Activated naive CD4-positive, alpha-beta T cell treated with anti-CD3 and anti-CD28 coated beads, Interleukin-2, amount 10 ng/mL, durations not matched to agents 7 days and 5 days (primary cell): ENCODE measurements at regions not wholly inside any gene's neighbourhood (a gene's known extent, or its start where the extent isn't known, plus 50 kb on each side); places are given as distances from the start of the nearest gene placed in this dataset.
A peak's percentile ranks its signal among the peaks of the same experiment; 100 is the strongest.

ENCODE experiments used
- CTCF ChIA-PET: fragments of 350-600 bp; sonication (Branson Sonifier 250); formaldehyde crosslinking; loops from one replicate; lab custom pipeline; 2021; ENCODE audit warnings: antibody characterized with exemption; lab: Charles Lee
- DNase-seq: peaks from one replicate; pipeline ENCODE4 v3.0.0-alpha.2; 2020
- H3K27ac Mint-ChIP-seq: one replicate; pipeline ENCODE4 v1.8.0; 2021; ENCODE audit warnings: mild to moderate bottlenecking, moderate library complexity, mixed read lengths
- H3K27me3 Mint-ChIP-seq: one replicate; pipeline ENCODE4 v1.8.0; 2021; ENCODE audit warnings: mild to moderate bottlenecking, mixed read lengths
- H3K36me3 Mint-ChIP-seq: one replicate; pipeline ENCODE4 v1.8.0; 2021; ENCODE audit warnings: mixed read lengths
- H3K4me1 Mint-ChIP-seq: one replicate; pipeline ENCODE4 v1.8.0; 2021; ENCODE audit warnings: mixed read lengths
- H3K4me3 Mint-ChIP-seq: one replicate; pipeline ENCODE4 v1.8.0; 2021; ENCODE audit warnings: mild to moderate bottlenecking, moderate library complexity, mixed read lengths
- H3K9me3 Mint-ChIP-seq: one replicate; pipeline ENCODE4 v1.8.0; 2021; ENCODE audit warnings: mixed read lengths

DNA sequence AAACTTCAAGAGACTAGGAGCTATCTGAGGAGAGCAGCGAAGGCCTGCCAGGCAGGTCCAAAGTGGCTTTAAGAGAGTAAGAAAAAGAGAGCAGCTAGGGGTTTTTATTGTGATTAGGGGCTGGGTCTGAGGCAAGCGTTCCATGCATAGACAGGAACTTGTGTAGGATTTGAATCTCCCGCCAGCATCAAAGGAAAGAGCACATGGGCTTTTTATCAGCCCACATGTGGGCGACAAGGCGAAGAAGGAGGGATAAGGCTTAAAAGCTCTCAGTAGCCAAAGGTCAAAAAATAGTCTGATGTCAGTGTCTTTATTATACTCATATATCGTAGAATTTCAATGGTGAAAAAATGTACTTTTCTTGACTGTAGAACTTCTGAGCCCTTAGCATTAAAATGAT lies 178.5 kb upstream of the TMEFF2 start:
- no peak for DNase-seq
- Mint-ChIP-seq H3K36me3 (no peaks in the 10 kb centered on the region), H3K9me3 (no peaks in the 10 kb centered on the region), H3K4me1 (no peaks in the 10 kb centered on the region), H3K27ac (no peak overlapping the region), H3K27me3 (no peaks in the 10 kb centered on the region), H3K4me3 (no peak overlapping the region)
- CTCF ChIA-PET: no interaction called here

DNA sequence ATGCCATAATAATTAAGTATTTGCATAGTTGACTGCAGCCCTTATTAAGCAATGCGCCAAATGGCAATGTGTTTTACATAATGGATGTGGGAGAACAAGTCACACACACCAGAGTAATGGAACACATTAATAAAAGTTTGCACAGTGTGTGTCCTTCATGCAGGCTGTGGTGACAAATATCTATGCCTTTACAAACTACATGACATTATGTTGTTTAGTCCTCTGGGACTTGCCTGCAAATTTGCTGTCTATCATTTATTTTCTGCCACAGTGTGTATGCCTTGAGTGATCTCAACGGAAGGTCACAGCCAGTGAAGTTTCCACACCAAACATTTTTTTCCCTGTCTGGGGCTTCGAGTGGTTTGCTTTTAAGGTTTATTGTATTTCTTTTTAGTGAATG lies 175.2 kb upstream of the TMEFF2 start:
- no peaks in the 10 kb centered on the region for H3K4me1 Mint-ChIP-seq
- no peak overlapping the region for H3K4me3 Mint-ChIP-seq
- CTCF ChIA-PET: no interaction called here

DNA sequence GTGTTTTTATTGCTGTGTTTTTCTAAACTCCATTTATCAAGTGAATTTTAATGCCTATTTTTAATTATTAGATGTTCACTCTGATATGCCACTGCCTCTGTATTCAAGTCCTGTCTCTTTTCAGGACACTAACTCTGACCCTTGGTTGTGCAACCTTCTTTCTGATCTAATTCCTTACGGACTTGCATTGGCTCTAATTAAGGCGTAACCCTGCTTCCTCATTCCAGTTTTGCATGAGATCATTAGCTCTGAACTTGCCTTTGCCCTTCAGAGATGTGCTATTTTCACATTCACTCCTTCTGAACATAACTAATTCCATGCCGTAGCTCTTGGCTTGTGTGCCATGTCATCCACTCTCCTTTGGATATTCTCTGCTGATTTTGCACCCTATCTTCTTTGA lies 162.5 kb upstream of the TMEFF2 start:
- no peak for DNase-seq
- Mint-ChIP-seq H3K36me3 (no peaks in the 10 kb centered on the region), H3K4me1 (no peaks in the 10 kb centered on the region), H3K4me3 (no peak overlapping the region), H3K9me3 (no peaks in the 10 kb centered on the region), H3K27me3 (no peaks in the 10 kb centered on the region), H3K27ac (no peak overlapping the region)
- CTCF ChIA-PET: no interaction called here

More for the DNA sequence above, 175.2 kb upstream of the TMEFF2 start:
- no peak overlapping the region for H3K27ac Mint-ChIP-seq
- H3K27me3 Mint-ChIP-seq: no peaks in the 10 kb centered on the region
- no peaks in the 10 kb centered on the region for H3K9me3 Mint-ChIP-seq
- no peaks in the 10 kb centered on the region for H3K36me3 Mint-ChIP-seq
- DNase-seq: no peak

DNA sequence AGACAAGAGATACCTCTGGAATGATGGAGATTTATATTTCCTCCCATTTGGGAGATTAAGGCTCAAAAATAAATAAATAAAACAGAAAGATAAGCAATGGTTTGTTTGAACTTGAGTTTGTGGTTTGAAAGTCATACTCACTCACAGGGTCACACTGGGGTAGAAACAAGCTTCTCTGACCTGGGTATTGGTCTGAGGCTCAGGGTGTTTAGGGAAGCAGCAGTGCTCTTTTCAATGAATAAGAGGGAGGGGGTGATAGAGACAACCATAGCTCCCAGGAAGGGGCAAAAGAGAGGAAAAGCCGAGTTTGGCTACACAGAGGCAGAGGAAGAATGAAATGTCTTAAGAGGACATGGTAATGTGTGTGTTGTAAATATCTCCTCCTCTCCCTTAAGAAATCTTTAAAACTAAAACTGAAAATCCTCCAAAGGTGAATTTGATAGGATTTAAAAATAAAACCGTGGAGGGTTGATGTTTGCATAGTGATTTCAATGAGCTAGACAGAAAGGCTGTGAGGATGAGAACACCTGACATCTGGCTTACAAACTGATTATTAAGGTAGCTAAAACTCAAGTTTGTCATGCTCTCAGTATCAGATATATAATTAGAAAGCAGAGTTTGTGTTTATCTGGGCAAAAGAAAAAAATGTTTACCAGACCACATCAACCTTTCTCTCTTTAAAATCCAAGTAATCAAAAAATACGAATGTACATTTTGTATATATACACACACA lies 159.9 kb upstream of the TMEFF2 start:
- H3K27me3 Mint-ChIP-seq: no peaks in the 10 kb centered on the region
- no peaks in the 10 kb centered on the region for H3K9me3 Mint-ChIP-seq
- H3K27ac Mint-ChIP-seq: no peak overlapping the region
- H3K4me3 Mint-ChIP-seq: no peak overlapping the region
- CTCF ChIA-PET: no interaction called here
- H3K4me1 Mint-ChIP-seq: no peaks in the 10 kb centered on the region
- DNase-seq: no peak
- H3K36me3 Mint-ChIP-seq: no peaks in the 10 kb centered on the region

DNA sequence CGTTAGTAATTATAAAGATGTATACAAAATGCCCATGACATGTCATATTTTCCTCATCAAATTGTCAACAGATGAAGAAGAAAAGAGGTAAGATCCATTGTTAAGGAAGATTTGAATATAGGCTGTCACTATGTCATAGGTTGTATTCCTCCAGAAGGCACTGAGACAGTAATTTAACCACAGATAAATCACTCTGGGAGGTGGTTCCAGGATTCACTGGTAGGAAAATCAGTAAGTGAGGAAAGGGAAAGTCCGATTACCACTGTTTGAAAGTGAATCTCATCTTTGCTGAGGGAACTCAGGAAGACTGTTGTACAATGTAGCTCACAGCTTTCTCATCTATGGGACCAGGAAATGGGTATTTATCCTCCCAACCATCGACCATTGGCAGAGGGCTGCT lies 152.8 kb upstream of the TMEFF2 start:
- Mint-ChIP-seq H3K27ac (no peak overlapping the region), H3K4me3 (no peak overlapping the region), H3K4me1 (no peaks in the 10 kb centered on the region), H3K27me3 (no peaks in the 10 kb centered on the region), H3K9me3 (no peaks in the 10 kb centered on the region), H3K36me3 (no peaks in the 10 kb centered on the region)
- CTCF ChIA-PET: no interaction called here
- DNase-seq: no peak

DNA sequence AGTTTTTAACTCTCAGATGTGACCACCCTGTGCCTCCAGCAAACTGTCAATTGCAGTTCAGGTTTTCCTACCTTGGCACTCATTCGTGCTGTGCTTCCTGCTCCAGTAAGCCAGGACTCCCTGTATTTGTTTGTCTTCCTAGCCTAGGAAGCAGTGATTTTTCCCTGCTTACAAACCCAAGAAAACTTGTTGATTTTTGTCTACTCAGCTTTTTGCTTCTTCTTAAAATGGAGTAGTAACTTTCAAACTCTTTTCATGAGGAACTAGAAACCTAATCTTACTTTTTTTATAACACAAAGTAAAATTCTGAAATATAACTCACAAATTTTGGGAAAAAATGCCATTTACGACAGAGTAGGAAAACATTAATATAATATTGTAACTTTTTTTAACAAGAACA lies 150.6 kb upstream of the TMEFF2 start:
- H3K27me3 Mint-ChIP-seq: no peaks in the 10 kb centered on the region
- H3K4me3 Mint-ChIP-seq: no peak overlapping the region
- H3K4me1 Mint-ChIP-seq: no peaks in the 10 kb centered on the region
- H3K36me3 Mint-ChIP-seq: no peaks in the 10 kb centered on the region
- CTCF ChIA-PET: no interaction called here
- H3K27ac Mint-ChIP-seq: no peak overlapping the region
- DNase-seq: no peak
- H3K9me3 Mint-ChIP-seq: no peaks in the 10 kb centered on the region

DNA sequence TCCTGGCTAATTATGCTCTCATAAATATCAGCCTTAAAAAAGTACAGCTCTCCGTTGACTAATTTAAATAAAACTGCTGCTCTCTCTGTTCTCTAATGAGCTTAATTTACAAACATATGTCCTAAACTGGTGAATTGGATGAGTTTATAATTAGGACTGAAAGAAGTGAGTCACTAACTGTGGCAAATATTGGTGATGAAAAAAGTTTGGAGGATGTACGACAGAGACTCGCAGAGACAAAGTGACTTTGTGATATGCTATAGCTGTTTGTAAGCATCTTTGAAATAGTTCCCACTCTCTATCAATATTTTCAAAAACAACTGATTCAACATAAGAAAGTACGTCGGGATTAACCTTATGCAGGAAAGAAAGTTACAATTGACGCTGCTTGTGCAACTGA lies 138.9 kb upstream of the TMEFF2 start:
- no peak for DNase-seq
- Mint-ChIP-seq H3K27me3 (no peaks in the 10 kb centered on the region), H3K4me1 (no peaks in the 10 kb centered on the region), H3K36me3 (no peaks in the 10 kb centered on the region), H3K27ac (no peak overlapping the region), H3K4me3 (no peak overlapping the region), H3K9me3 (no peaks in the 10 kb centered on the region)
- CTCF ChIA-PET: no interaction called here

DNA sequence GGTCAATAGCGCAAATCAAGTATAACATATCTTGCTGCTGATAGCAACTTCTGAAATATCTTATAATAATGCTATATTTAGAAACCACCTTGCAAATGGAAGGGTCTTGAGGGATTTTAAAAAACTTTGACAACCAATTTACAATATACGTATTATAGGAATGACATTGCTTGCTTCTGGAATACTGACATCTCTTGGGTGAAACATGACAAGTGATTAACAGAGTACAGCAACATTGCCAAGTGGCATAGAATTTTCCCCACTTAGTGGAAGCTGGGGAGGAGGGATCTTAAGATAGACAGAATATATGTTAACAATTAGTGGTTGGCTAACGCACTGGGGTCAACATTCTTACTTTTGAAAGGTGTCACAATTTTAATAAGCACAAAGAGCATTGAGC lies 133.6 kb upstream of the TMEFF2 start:
- Mint-ChIP-seq H3K4me1 (no peaks in the 10 kb centered on the region), H3K27me3 (no peaks in the 10 kb centered on the region), H3K27ac (no peak overlapping the region), H3K4me3 (no peak overlapping the region), H3K36me3 (no peaks in the 10 kb centered on the region), H3K9me3 (no peaks in the 10 kb centered on the region)
- CTCF ChIA-PET: no interaction called here
- DNase-seq: no peak

DNA sequence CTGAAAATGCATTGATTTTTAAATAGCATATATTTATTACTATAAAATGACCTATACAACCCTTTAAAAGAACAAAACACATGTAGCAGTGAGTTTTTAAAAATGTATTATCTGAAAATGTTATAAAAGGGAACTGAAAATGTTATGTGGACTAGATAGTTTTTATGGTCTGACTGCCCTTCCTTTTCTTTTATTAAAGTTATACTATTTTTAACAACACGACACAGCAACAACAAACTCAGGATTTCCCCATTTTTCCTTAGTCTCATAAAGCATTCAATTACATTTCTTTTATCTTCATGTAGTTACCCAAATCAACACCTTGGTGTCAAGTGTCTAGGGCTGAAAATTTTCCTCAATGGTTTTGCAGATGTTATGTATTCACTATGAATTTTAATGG lies 132.8 kb upstream of the TMEFF2 start:
- H3K27ac Mint-ChIP-seq: no peak overlapping the region
- DNase-seq: no peak
- no peaks in the 10 kb centered on the region for H3K9me3 Mint-ChIP-seq
- H3K4me3 Mint-ChIP-seq: no peak overlapping the region
- H3K4me1 Mint-ChIP-seq: no peaks in the 10 kb centered on the region
- CTCF ChIA-PET: no interaction called here
- no peaks in the 10 kb centered on the region for H3K27me3 Mint-ChIP-seq
- no peaks in the 10 kb centered on the region for H3K36me3 Mint-ChIP-seq

DNA sequence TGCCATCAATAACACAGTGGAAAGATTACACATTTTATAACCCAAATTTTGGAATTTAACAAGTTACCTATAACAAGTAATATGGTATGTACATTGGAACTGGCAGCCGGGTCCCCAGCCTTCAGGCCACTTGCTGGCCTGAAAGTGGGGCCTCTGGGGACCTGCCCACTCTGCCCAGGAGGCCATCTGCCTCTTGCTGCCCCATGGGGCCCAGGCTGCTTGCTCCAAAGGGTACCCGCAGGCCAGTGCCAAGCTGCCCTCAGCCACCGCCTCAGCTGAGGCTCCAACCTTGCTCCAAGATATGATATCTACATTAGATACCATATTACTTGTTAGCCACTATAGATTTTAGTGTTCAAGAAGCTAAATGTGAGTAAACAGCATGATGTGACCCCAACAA lies 120.8 kb upstream of the TMEFF2 start:
- Mint-ChIP-seq H3K27ac (no peak overlapping the region), H3K4me1 (no peaks in the 10 kb centered on the region), H3K36me3 (no peaks in the 10 kb centered on the region), H3K27me3 (no peaks in the 10 kb centered on the region), H3K9me3 (no peaks in the 10 kb centered on the region), H3K4me3 (no peak overlapping the region)
- DNase-seq: no peak
- CTCF ChIA-PET: no interaction called here

DNA sequence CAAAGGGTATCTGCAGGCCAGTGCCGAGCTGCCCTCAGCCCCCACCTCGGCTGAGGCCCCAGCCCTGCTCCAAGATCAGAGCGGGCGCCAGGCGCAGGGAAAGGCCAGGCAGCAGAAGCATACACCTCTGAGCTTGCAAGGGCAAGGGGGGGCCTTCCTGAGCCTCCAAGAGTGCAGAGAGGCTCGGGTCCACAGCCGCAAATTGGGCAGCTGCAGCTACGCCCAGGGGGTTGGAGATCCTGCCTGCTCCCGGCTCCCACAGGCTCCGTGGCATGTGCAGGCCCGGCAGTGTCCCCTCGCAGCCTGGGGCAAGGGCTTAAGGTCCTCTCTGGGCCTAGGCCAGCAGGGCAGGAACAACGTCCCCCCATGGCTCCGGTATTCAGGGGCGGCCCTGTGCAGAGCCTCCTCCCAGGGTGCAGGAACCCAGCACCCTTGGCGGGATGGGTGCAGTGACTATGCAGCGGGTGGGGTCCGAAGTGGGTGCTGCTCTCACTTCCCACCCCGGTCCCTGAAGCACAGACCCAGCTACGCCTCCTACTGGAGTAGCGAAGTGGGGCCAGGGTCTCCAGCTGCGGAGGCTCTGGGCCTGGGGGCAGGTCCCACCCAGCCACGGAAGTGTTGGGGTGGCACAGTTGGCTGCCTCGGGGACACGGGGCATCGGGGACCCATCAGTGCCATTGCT lies 120.2 kb upstream of the TMEFF2 start:
- CTCF ChIA-PET: no interaction called here
- no peaks in the 10 kb centered on the region for H3K27me3 Mint-ChIP-seq
- H3K36me3 Mint-ChIP-seq: no peaks in the 10 kb centered on the region
- no peak overlapping the region for H3K4me3 Mint-ChIP-seq
- DNase-seq: no peak
- H3K9me3 Mint-ChIP-seq: no peaks in the 10 kb centered on the region
- no peak overlapping the region for H3K27ac Mint-ChIP-seq
- no peaks in the 10 kb centered on the region for H3K4me1 Mint-ChIP-seq

DNA sequence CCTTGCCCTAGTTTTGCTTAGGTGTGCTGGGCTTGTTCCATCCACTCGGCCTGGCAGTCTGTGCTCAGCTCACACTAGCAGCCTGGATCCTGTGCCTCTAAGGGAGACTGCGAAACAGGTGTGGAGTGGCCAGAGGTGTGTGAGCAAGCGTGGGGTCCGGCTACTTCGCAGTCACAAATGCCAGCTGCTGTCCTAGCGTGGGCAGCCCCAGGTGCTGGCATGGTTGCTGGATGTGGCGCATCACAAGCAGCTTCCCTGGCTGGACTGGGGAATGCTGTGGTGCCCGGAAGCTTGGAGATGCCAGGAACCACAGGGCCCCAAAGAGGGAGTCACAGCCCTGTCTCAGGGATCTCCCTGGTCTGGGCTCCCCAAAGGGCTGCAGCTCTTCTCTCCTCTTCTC lies 119.0 kb upstream of the TMEFF2 start:
- H3K9me3 Mint-ChIP-seq: no peaks in the 10 kb centered on the region
- CTCF ChIA-PET: no interaction called here
- no peak overlapping the region for H3K4me3 Mint-ChIP-seq
- H3K27ac Mint-ChIP-seq: peak overlapping the region; percentile 52
- H3K27me3 Mint-ChIP-seq: no peaks in the 10 kb centered on the region
- no peaks in the 10 kb centered on the region for H3K36me3 Mint-ChIP-seq
- no peak for DNase-seq
- H3K4me1 Mint-ChIP-seq: no peaks in the 10 kb centered on the region

DNA sequence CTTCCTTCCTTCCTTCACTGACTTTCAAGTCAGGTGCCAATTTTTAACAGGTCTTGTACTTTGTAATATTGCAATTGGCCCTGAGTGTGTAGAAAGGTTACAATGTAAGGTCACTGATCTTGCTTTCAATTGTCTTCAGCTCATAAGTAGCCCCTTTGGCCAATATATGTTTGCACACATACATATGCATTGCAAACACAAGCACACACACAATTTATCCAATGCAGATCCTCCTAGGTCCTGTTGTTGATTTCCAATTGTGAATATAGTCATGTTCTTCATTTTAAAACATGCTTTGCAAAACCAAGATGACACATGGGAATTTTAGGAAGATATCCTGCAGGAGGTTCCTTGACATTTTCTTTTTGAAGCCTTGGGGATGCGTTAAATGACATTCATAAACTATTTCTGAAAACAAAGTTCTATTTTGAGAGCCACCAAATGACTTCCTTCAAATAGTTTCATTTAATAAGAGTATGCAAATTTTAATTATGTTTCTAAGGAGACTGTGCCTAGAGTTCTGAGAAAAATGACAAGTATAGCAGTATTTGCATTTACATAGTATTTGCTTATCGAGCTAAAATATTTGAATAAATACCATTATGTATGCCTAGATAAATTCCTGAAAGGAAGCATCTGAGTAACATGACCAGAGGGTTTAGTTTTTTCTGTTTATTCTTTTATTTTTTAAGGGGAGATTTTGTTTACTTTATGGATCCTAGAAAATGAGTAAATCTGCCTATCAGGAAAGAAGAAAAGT lies 117.1 kb upstream of the TMEFF2 start:
- no peak overlapping the region for H3K27ac Mint-ChIP-seq
- H3K4me3 Mint-ChIP-seq: no peak overlapping the region
- no peak for DNase-seq
- no peaks in the 10 kb centered on the region for H3K9me3 Mint-ChIP-seq
- CTCF ChIA-PET: no interaction called here
- no peaks in the 10 kb centered on the region for H3K4me1 Mint-ChIP-seq
- no peaks in the 10 kb centered on the region for H3K27me3 Mint-ChIP-seq
- no peaks in the 10 kb centered on the region for H3K36me3 Mint-ChIP-seq

DNA sequence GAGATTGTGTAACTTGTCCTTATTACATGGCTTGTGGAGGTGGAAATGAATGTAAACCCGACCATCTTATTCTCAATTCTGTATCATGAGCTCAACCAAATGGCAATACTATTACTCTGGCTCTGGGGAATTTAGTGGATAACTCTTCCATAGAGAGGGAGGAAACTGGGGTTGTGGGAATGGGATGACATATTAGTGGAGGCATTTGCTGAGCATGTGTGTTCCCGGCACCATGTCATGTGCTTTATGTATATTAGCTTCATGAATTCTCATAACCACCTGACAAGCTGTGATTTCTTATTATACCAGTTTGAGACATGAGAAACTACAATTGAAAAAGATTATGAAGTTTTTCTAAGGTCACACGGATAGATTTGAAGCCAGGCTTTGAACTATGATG lies 112.8 kb upstream of the TMEFF2 start:
- CTCF ChIA-PET: no interaction called here
- Mint-ChIP-seq H3K9me3 (no peaks in the 10 kb centered on the region), H3K36me3 (no peaks in the 10 kb centered on the region), H3K4me3 (no peak overlapping the region), H3K27ac (no peak overlapping the region), H3K4me1 (no peaks in the 10 kb centered on the region), H3K27me3 (no peaks in the 10 kb centered on the region)
- DNase-seq: no peak

DNA sequence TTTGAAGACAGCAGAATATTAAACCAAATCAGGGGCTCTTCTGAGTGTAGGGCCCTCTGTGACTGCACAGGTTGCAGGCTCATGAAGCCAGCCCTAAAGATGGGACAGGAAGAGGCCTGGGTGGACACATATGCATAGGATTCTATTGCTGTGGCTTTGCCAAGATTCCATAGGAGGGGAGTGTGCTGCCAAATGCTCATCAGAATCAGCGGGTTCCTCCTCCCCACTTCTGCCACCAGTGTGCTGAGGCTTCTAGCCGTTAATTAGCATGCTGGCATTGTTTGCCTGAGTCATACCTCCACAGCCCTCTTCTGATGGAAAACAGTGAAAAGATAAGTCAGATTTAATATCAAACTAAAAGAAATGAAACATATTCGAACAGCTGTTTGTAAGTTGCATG lies 103.9 kb upstream of the TMEFF2 start:
- no peak overlapping the region for H3K4me3 Mint-ChIP-seq
- no peak for DNase-seq
- H3K9me3 Mint-ChIP-seq: no peaks in the 10 kb centered on the region
- CTCF ChIA-PET: no interaction called here
- H3K27me3 Mint-ChIP-seq: no peaks in the 10 kb centered on the region
- no peaks in the 10 kb centered on the region for H3K4me1 Mint-ChIP-seq
- no peaks in the 10 kb centered on the region for H3K36me3 Mint-ChIP-seq
- H3K27ac Mint-ChIP-seq: no peak overlapping the region
